ENCODE measurements at regions not wholly inside any gene's neighbourhood (a gene's known extent, or its start where the extent isn't known, plus 50 kb on each side); places are given as distances from the start of the nearest gene placed in this dataset.
"Not testable (repeated sequence)": the region's sequence is repeated elsewhere in the genome, so short reads cannot be mapped to it uniquely, and the experiment has no call there.

DNA sequence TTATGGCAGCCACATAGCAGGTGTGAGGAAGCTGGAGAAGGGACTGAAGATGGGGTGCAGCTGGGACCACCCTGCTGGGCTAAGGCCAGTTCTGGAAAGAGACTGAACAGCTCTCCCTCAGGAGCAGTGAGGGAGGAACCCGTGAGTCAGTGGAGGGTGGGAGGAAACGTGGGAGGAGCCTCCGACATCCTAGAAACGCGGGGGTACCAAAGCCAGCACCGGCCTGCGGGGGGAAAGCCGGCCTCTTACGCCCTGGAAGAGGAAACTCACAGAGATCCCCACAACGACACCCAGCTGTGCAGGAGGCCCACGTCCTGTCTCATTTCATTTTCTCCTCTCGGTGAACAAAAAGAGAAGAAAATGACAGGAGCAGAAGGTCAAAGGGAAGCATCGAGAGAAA, 185.8 kb upstream of the IRX4 start:
- no peak for DNase-seq

DNA sequence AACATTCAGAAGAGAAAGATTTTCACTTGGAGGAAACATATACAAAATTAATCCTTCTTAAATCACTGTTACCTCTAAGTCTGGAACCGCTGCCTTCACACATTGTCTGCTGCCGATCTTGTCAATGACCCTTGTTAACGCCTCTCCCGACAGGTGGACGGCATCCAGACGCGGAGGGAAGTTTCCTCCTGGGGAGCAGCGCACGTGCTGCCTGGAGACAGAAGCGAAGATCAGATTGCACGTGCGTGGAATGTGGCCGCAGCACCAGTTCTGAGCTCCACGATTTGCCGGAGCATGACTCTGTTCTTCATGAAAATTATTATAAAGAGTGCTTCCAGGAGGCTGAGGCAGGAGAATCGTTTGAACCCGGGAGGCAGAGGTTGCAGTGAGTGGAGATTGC, 183.6 kb upstream of the IRX4 start:
- no peak for DNase-seq

DNA sequence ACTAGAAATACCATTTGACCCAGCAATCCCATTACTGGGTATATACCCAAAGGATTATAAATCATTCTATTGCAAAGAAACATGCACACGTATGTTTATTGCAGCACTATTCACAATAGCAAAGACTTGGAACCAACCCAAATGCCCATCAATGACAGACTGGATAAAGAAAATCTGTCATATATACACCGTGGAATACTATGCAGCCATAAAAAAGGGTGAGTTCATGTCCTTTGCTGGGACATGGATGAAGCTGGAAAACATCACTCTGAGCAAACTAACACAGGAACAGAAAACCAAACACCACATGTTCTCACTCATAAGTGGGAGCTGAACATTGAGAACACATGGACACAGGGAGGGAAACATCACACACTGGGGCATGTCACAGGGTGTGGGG, 180.7 kb upstream of the IRX4 start:
- not testable (repeated sequence) for DNase-seq

DNA sequence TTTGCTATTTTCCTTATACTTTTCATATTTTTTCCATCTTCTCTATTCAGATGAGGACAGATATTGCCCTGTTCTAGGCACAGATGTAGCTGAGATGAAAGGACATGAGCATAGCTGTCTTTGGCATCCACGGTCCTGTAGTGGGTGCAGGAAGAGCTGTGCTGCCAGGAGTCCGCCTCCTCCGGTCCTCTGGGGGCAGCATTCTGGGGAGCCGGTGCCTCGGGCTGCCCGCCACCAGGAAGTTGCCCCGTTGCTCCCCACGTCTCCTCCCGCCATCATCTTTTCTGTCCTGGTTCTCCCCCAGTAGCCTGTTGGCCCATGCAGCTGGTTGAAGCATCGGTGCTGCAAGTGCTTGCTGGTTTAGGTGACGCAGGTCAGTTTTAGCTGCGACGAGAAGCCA, 170.0 kb upstream of the IRX4 start:
- DNase-seq, result no peak

GRCh38 chr5:2049876-2050275, 167.2 kb upstream of the IRX4 start:
- DNase-seq, result no peak

GRCh38 chr5:2048664-2049063, 165.9 kb upstream of the IRX4 start:
- no peak for DNase-seq

DNA sequence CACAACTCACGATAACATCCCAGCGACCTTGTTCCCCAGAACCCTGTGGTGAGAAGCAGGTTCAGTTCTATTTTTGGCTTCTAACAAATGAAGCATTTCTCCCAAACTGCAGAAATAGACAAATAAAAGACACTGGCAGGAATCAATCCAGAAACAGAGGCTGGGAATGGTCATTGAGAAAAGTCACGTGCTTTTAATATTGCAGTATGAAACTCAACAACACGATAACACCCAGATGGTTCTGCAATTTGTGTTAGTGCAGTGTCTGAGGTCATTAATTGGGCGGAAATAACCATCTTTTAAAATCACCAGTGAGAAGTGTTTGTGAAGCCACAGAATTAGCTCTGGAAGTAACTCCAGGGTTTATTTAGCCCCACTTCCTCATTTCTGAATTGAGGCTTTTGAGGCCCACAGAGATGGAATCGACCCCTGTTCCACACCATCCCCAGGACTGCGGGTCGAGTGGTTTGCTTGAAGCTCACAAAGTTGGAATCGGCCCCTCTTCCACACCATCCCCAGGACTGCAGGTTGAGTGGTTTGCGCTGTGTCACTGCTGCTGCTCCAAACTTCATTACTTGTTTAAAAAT, 164.7 kb upstream of the IRX4 start:
- no peak for DNase-seq

DNA sequence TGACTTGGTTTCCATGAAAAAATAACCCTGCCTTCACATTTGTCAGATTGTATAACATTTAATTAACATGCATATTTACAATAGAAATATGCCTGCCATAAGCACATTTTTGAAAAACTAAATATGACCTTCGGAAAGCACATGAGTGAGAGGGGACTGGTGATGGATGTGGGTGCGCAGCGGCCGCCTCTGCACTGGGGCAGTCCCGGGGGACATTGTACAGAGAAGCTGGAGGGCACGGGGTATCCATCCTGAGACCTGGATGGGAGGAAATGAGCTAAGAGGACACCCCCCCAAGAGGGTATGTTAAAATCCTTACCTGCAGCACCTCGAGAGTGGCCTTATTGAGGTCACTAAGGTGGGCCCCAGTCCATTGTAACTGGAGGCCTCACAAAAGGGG, 161.3 kb upstream of the IRX4 start:
- no peak for DNase-seq

- DNase-seq, result no peak
Measured at GRCh38 chr5:2039180-2039531, 156.4 kb upstream of the IRX4 start.

DNA sequence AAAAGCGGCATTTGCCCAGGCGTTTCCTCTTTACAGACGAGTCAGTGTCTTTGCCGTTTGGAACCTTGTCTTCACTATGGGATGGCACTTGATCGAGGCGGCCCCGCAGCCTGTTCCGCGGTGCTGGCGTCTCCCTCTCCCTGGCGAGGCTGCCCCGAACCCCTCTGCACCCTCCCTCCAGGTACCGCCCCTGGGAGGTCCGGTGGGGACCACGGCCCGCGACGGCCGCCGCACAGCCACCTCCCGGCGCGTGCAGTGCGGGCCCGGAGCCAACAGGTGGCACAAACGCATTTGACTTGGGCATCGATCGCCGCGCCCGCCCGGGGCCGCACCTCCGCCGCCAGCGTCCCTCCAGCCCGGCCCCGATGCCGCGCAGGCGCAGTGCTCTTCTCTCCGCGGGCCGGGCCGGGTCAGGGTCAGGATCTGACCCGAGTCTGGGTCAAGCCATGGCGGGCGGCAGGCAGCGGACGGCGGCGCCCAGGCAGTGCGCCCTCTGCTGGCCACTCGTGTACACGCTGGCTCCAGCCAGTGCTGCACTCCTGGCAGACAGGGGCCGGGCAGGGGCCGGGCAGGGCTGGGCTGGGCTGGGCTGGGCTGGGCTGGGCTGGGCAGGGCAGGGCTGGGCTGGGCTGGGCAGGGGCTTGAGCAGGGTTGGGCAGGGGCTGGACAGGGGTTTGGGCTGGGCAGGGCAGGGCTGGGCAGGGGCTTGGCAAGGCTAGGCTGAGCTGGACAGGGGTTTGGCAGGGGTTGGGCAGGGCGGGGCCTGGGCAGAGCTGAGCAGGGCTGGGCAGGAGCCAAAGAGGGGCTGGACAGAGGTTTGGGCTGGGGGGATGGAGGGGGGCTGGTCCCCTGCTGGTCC, 155.8 kb upstream of the IRX4 start:
- DNase-seq, result peak; percentile 48

- no peak for DNase-seq
Measured at GRCh38 chr5:2036885-2037284, 154.2 kb upstream of the IRX4 start.

DNA sequence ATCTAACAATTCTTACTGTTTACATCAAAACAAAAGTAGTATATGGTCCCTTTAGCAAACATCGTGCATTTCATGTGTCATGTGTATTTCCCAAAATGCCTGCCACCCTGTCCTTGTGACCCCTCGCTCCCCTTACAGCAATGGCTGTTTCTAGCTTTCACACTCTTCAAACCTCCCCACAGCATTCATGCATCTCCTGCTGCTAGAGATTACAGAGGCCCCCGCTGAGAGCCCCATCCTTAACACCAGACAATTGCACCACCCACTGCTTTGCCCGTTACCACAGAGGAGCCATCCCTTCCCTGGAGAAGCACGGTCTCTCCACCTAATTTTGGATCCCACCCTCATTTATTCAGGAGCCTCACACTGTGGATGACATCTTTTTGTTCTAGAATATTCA, 149.7 kb upstream of the IRX4 start:
- DNase-seq, result no peak

DNA sequence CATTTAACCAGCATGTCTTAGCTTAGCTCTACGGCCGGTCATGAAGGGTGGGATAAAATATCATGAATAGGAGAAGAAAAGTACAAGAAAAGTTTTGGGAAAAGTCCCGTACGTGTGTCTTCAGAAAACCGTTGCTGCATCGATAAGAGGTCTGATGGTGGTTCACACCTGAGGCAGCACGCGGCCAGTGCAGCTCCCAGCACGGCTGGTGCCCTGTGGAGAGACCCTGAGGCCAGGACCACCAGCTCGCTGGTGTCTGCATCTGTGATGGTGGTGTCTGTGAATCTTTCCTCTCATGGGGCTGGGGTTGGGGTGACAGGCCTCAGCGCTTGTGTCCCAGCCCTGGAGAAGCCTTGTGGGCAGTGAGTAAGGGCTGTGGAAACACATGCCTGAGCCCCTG, 148.9 kb upstream of the IRX4 start:
- DNase-seq, result no peak

DNA sequence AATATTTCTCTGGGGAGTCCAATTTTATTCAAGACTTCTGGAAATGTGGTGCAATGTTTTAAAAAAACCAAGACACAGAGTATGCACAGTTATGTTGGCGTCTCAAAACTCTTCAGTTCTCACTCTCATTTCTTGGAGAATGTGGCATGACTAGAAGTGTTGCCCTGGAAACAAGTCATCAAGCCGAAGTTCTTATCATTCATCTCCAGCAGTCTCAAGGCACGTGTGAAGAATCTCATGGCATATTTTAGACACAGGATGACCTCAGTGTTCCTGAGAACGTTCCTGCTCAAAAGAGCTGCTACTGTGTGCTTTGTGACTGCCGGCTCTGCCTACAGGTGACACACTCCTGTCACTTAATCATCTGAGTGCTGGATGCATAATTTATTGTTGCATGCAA, 147.4 kb upstream of the IRX4 start:
- no peak for DNase-seq

GRCh38 chr5:2029206-2029605, 146.5 kb upstream of the IRX4 start:
- DNase-seq, result no peak

GRCh38 chr5:2027790-2028189, 145.1 kb upstream of the IRX4 start:
- no peak for DNase-seq

DNA sequence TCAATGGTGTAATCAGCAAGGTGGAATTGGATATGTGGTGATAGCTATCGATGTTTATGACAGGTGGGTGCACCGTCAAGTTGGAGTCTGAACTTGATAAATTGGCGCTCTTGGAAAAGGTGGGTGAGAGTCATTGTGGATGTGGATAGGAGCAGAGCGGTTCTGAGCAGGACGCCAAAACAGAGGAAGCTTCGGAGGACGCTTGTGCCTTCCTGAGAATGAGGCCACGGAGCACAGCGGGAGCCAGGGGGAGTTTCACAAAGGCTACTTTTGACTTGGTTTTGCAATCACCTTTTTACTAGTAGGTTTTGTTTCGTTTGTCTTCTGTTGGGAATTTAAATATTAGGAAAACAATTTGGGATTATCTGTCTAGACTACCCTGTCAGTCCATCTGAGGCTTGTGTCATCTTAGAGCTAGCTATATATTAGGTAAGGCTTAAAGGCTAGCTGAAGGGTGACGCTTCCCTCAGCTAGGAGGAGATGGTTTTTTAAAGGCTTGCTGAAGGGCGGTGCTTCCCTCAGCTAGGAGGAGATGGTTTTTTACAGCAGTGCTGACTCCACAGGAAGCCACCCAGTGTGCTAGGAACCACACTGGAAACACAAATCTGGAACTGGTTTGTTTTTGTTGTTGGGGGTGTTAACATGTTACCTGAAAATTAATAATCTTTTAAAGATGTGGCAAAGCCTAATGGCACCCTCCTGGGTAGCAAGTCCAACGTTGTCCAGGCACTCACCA, 142.4 kb upstream of the IRX4 start:
- DNase-seq, result no peak

- DNase-seq, result no peak
Measured at GRCh38 chr5:2023196-2023595, 140.5 kb upstream of the IRX4 start.

DNA sequence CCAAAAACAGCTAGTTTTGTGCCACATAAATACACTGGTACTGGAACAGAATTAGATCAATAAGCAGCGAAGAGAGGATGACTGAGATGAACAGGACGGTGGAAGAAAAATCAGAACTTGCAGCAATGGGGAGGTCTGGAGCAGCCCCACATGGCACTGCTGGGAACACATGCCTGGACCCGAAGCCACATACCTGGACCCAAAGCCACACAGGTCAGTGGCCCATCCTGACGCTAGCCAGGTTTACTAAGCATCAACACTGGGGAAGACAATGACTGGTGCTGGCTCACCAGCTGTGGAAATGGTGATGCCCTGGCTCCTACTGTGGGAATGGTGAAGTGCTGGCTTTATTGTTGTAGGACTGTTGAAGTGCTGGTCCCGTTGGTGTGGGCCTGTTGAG, 139.7 kb upstream of the IRX4 start:
- DNase-seq, result no peak

DNA sequence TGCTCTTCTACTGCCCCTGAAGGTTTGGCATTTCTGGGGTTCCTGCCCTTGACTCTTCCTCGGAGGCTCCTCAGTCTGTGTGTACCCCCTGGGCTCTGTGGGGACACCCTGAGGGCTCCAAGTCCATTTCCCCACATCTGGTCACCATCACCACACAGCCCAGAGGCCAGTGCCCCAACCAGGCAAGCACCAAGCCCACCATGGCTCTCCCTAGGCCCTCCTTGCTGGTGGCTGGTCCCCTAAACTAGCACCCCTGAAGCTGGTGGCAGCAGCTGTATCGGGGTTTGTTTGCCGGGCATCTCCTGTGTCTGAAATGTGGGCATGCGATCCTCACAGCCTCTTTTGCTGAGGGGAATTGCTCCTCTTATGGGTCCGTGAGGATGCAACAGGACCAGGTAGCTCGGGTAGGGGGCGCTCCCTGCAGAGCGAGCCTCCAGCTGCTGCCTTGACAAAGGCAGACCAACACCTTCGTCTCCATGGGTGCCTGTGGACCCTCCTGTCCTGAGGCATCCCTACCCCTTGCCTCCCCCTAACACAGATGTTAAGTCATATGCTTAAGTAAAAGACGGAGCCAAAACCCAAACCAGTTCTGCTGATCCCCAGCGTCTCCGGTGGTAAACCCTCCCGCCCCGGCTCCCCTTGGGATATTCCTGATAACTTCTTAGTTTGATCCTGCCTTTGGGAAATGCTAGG, 138.9 kb upstream of the IRX4 start:
- no peak for DNase-seq

DNA sequence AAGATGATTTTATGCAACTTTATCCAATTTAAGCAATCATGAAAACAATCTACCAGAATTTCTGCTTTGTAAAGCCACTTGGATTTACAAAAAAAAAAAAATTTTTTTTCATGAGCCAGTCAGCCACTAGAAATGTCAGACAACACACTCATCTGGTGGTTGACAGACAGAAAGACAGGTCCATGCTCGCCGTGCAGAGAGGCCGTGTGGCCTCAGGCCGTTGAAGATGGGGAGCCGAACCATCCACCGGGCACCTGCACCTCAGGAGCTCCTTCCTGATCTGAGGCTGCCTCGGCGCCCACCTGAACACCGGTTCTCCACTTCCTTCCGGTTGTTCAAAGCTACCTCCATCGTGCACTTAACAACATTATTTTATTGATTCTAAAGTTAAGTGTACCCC, 138.0 kb upstream of the IRX4 start:
- DNase-seq, result no peak

DNA sequence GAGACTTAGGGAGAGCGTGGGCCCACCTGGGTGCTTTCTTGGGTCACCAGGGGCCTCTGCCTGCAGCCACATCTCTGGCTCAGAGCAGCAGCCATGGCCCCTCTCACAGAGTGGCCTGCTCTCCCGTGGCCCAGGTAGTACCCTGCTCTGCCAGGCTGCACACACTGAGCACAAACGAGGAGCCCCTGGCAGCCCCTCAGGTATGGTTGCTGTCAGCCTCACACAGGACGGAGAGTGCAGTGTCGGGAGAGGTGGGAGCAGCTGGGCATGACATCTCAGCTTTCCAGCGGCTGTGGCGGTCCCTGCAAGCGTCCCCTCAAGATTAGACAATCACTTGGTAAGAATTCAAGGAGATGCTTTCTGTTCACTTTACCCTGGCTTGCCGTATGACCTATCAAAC, 137.0 kb upstream of the IRX4 start:
- DNase-seq, result no peak

DNA sequence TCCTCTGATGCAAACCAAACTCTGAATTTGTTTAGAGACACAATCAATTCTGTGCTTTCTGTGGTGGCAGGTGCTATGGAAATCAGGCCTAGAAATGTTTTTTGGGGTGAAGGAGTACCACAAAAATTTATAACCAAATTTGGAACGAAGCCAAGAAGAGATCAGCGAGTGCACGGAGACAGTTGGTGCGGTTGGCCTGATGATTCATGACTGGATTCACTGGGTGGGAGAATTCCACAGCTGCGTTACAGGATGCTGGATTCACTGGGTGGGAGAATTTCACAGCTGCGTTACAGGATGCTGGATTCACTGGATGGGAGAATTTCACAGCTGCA, 135.6 kb upstream of the IRX4 start:
- no peak for DNase-seq
